Fibroblast of pulmonary artery (primary cell): ENCODE measurements at regions not wholly inside any gene's neighbourhood (a gene's known extent, or its start where the extent isn't known, plus 50 kb on each side); places are given as distances from the start of the nearest gene placed in this dataset.

Experiments
- DNase-seq: peaks from one replicate; pipeline ENCODE4 v3.0.0-alpha.2; 2010; ENCODE audit warnings: low read depth
- H3K4me3 ChIP-seq: replicated peaks from 2 replicates; pipeline ENCODE4 v1.5.1; 2011; ENCODE audit warnings: low read depth, mild to moderate bottlenecking, control low read depth, low read length, moderate library complexity
- CTCF ChIP-seq: IDR thresholded peaks from 2 replicates; pipeline ENCODE4 v1.5.1; 2011; ENCODE audit warnings: mild to moderate bottlenecking, control low read depth, low read length, inconsistent platforms; ENCODE audit errors: missing control alignments

- no peak overlapping the region for H3K4me3 ChIP-seq
- DNase-seq = no peak
- TF ChIP-seq CTCF = no peak
Measured at GRCh38 chr3:130604806-130605205, 87.8 kb downstream of the COL6A6 start.

- DNase-seq = no peak
- no peak for TF ChIP-seq CTCF
- H3K4me3 ChIP-seq = no peak overlapping the region
Measured at GRCh38 chr3:130606336-130606735, 89.4 kb downstream of the COL6A6 start.

GRCh38 chr3:130607553-130608154 is 90.7 kb downstream of the COL6A6 start:
- no peak for TF ChIP-seq CTCF
- no peak overlapping the region for H3K4me3 ChIP-seq
- DNase-seq = no peak

GRCh38 chr3:130609166-130609979 is 92.4 kb downstream of the COL6A6 start:
- no peak overlapping the region for H3K4me3 ChIP-seq
- TF ChIP-seq CTCF = no peak
- DNase-seq = peak; percentile 28

GRCh38 chr3:130619196-130619595 is 102.2 kb downstream of the COL6A6 start:
- H3K4me3 ChIP-seq = no peak overlapping the region
- TF ChIP-seq CTCF = no peak
- no peak for DNase-seq

- no peak for DNase-seq
- H3K4me3 ChIP-seq = no peak overlapping the region
- no peak for TF ChIP-seq CTCF
Measured at GRCh38 chr3:130621824-130622223, 104.8 kb downstream of the COL6A6 start.
